A549 (cell line): ENCODE measurements at regions not wholly inside any gene's neighbourhood (a gene's known extent, or its start where the extent isn't known, plus 50 kb on each side); places are given as distances from the start of the nearest gene placed in this dataset.

Experiments used
- ATAC-seq, 2 experiments: fragments of 200-7000 bp in 1 of 2; fragments of >200 bp in 1 of 2; cut with Nextera tagmentation in 1 of 2; cut with Tn5 transposase in 1 of 2; 3 replicates each; pipeline versions ENCODE4 v1.8.0 to v1.9.1; 2018 to 2020; ENCODE audit warnings: mild to moderate bottlenecking in 1 of 2, moderate library complexity in 1 of 2
- CTCF ChIA-PET: fragments of 300-600 bp; sonication (Branson Sonifier 250); formaldehyde crosslinking; extraction: SDS; loops from one replicate; lab custom pipeline; 2021; ENCODE audit warnings: antibody characterized with exemption, inconsistent platforms; lab: Yijun Ruan, JAX
- POLR2A ChIA-PET: fragments of 350-600 bp; formaldehyde crosslinking; extraction: SDS; loops from one replicate; lab custom pipeline; 2021; ENCODE audit warnings: antibody characterized with exemption, inconsistent platforms; lab: Yijun Ruan, JAX
- DNase-seq, 2 experiments: peaks; one replicate each; pipeline versions ENCODE4 v3.0.0 to v3.0.0-alpha.2; 2011 to 2016; ENCODE audit warnings: low read depth in 1 of 2, low spot score in 1 of 2
- FAIRE-seq: peaks from 2 replicates; lab custom pipeline; 2011; peaks lifted over from hg19 to GRCh38; lab: Jason Lieb, UNC
- H3K27ac ChIP-seq, 2 experiments: fragments of >200 bp; sonication (Bioruptor Twin); formaldehyde crosslinking; 3 replicates each; pipeline ENCODE4 v1.5.1; 2016 to 2017
- H3K4me1 ChIP-seq: fragments of >200 bp; sonication (Bioruptor Twin); formaldehyde crosslinking; 3 replicates; pipeline ENCODE4 v1.6.1; 2016
- H3K4me2 ChIP-seq: fragments of >200 bp; sonication (Bioruptor Twin); formaldehyde crosslinking; 3 replicates; pipeline ENCODE4 v1.6.1; 2016
- H3K4me3 ChIP-seq: fragments of >200 bp; sonication (Bioruptor Twin); formaldehyde crosslinking; 3 replicates; pipeline ENCODE4 v1.5.1; 2016
- H3K9me3 ChIP-seq: fragments of >200 bp; sonication (Bioruptor Twin); formaldehyde crosslinking; 3 replicates; pipeline ENCODE4 v1.6.1; 2016
- CEBPB ChIP-seq, 2 experiments: fragments of >200 bp in 1 of 2; sonication (Bioruptor Twin) in 1 of 2; formaldehyde crosslinking in 1 of 2; IDR thresholded peaks; 2 replicates each; pipeline ENCODE4 v1.6.1; 2012 to 2016
- CHD2 ChIP-seq: fragments of 150-350 bp; IDR thresholded peaks from 2 replicates; pipeline ENCODE4 v1.6.1; 2014; ENCODE audit warnings: low read length; ENCODE audit not compliant: partially characterized antibody
- ESRRA ChIP-seq: fragments of 150-350 bp; IDR thresholded peaks from 2 replicates; pipeline ENCODE4 v1.6.1; 2014; ENCODE audit warnings: mild to moderate bottlenecking, low read length, borderline replicate concordance
- FOSB ChIP-seq: fragments of 250-450 bp; sonication (Bioruptor Pico); IDR thresholded peaks from 2 replicates; pipeline ENCODE4 v1.5.0; 2020; ENCODE audit warnings: mild to moderate bottlenecking, moderate library complexity
- FOSL2 ChIP-seq, 2 experiments: fragments of 450-650 bp in 1 of 2; fragments of >200 bp in 1 of 2; sonication (Bioruptor Twin) in 1 of 2; formaldehyde crosslinking; IDR thresholded peaks; 2 replicates each; pipeline versions ENCODE4 v1.5.0 to v1.6.1; 2016 to 2020; ENCODE audit warnings: mild to moderate bottlenecking in 1 of 2, moderate library complexity in 1 of 2
- GATA3 ChIP-seq: IDR thresholded peaks from 2 replicates; pipeline ENCODE4 v1.6.1; 2012; ENCODE audit warnings: borderline replicate concordance
- HEYL ChIP-seq: fragments of 250-450 bp; sonication (Bioruptor Pico); IDR thresholded peaks from 2 replicates; pipeline ENCODE4 v1.8.0; 2021; ENCODE audit warnings: mild to moderate bottlenecking, moderate library complexity
- HOXB13 ChIP-seq: fragments of 250-450 bp; sonication (Bioruptor Pico); IDR thresholded peaks from 2 replicates; pipeline ENCODE4 v1.5.0; 2020; ENCODE audit warnings: low read depth, mild to moderate bottlenecking, moderate library complexity
- JUN ChIP-seq, 2 experiments: fragments of >200 bp; sonication (Bioruptor Twin); formaldehyde crosslinking; IDR thresholded peaks; 2 replicates in 1 of 2; 3 replicates in 1 of 2; pipeline ENCODE4 v1.6.1; 2016 to 2017
- KDM1A ChIP-seq: fragments of 200-600 bp; sonication (generic); IDR thresholded peaks from 2 replicates; pipeline ENCODE4 v1.6.1; 2016; ENCODE audit warnings: low read depth, mild to moderate bottlenecking
- MAZ ChIP-seq: fragments of 150-350 bp; IDR thresholded peaks from 2 replicates; pipeline ENCODE4 v1.6.1; 2014; ENCODE audit warnings: antibody characterized with exemption, low read depth, low read length, borderline replicate concordance
- MYC ChIP-seq: IDR thresholded peaks from 2 replicates; pipeline ENCODE4 v1.6.1; 2012; ENCODE audit warnings: mild to moderate bottlenecking, inconsistent platforms, low read length, improper control_type of control experiment, borderline replicate concordance
- NPAS2 ChIP-seq: fragments of 250-450 bp; sonication (Bioruptor Pico); IDR thresholded peaks from 2 replicates; pipeline ENCODE4 v1.8.0; 2022; ENCODE audit warnings: mild to moderate bottlenecking, moderate library complexity, borderline replicate concordance
- PHF8 ChIP-seq: fragments of 200-600 bp; sonication (generic); IDR thresholded peaks from 2 replicates; pipeline ENCODE4 v1.6.1; 2016; ENCODE audit warnings: low read depth, mild to moderate bottlenecking, antibody characterized with exemption, moderate library complexity, borderline replicate concordance
- POLR2A ChIP-seq: IDR thresholded peaks from 2 replicates; pipeline ENCODE4 v1.6.1; 2012; ENCODE audit warnings: mild to moderate bottlenecking, low read length
- RAD21 ChIP-seq, 2 experiments: fragments of >200 bp in 1 of 2; sonication (Bioruptor Twin) in 1 of 2; formaldehyde crosslinking in 1 of 2; IDR thresholded peaks in 1 of 2; conservative IDR thresholded peaks in 1 of 2; 2 replicates in 1 of 2; 3 replicates in 1 of 2; pipeline ENCODE4 v1.6.1; 2012 to 2018; ENCODE audit warnings: inconsistent platforms in 1 of 2
- RARB ChIP-seq: fragments of 250-450 bp; sonication (Bioruptor Pico); IDR thresholded peaks from 2 replicates; pipeline ENCODE4 v1.8.0; 2021; ENCODE audit warnings: mild to moderate bottlenecking, moderate library complexity
- TP53 ChIP-seq: fragments of 250-450 bp; sonication (Bioruptor Pico); IDR thresholded peaks from 2 replicates; pipeline ENCODE4 v1.5.0; 2021; ENCODE audit warnings: mild to moderate bottlenecking, moderate library complexity
- ZC3H11A ChIP-seq: fragments of 450-650 bp; IDR thresholded peaks from 2 replicates; pipeline ENCODE4 v1.6.1; 2014; ENCODE audit warnings: antibody characterized with exemption, mild to moderate bottlenecking
- ZNF302 ChIP-seq: fragments of 250-450 bp; sonication (Bioruptor Pico); IDR thresholded peaks from 2 replicates; pipeline ENCODE4 v1.9.0; 2021; ENCODE audit warnings: inconsistent platforms, mild to moderate bottlenecking, moderate library complexity
- WGBS: methylation state at CpG from one replicate; pipeline ENCODE4 v1.1.6; 2017; ENCODE audit errors: missing lambda C conversion rate; 5-methylcytosine and 5-hydroxymethylcytosine counted together
- TF ChIP-seq, protein P1 (sequence below): IDR thresholded peaks from 2 replicates; pipeline ENCODE4 v1.6.1; 2012
- TF ChIP-seq, protein P2 (sequence below): fragments of 450-650 bp; IDR thresholded peaks from 2 replicates; pipeline ENCODE4 v1.6.1; 2014; ENCODE audit warnings: antibody characterized with exemption
- TF ChIP-seq, protein P3 (sequence below): fragments of >200 bp; sonication (Bioruptor Twin); formaldehyde crosslinking; IDR thresholded peaks from 2 replicates; pipeline ENCODE4 v1.6.1; 2016
- TF ChIP-seq, protein P4 (sequence below): fragments of 200-600 bp; sonication (generic); IDR thresholded peaks from 2 replicates; pipeline ENCODE4 v1.6.1; 2016; ENCODE audit warnings: antibody characterized with exemption, mild to moderate bottlenecking, moderate library complexity

DNA sequence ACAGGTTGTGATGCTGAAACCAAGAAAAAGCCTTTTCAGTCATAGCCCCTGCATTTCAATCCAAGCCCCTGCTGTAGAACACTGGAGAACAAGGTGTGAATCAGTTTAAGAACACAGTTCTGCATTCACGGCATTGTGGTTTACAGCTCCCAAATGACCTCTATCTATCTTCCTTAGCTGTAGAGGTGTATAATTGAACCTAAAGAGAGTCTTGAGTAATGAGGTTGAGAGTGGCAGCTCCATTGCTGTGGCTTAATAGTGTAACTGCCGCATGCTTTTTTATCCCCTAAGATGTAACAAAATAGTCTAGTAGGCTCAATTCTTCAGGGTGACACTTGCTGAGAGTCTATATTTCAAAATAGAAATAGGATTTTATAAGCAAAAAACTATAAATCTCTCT lies 121.3 kb upstream of the EPHA4 start:
- TF ChIP-seq MAZ (no peak), ESRRA (no peak), CEBPB (IDR thresholded peaks at IDR 0.05) (no peak), ZC3H11A (no peak), HOXB13 (no peak), FOSL2 (IDR thresholded peaks at IDR 0.05) (no peak), FOSL2 (CRISPR knock-in tag; IDR thresholded peaks at IDR 0.05) (no peak)
- TF ChIP-seq, protein P1, sequence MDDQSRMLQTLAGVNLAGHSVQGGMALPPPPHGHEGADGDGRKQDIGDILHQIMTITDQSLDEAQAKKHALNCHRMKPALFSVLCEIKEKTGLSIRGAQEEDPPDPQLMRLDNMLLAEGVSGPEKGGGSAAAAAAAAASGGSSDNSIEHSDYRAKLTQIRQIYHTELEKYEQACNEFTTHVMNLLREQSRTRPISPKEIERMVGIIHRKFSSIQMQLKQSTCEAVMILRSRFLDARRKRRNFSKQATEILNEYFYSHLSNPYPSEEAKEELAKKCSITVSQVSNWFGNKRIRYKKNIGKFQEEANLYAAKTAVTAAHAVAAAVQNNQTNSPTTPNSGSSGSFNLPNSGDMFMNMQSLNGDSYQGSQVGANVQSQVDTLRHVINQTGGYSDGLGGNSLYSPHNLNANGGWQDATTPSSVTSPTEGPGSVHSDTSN = no peak
- TF ChIP-seq, protein P2, sequence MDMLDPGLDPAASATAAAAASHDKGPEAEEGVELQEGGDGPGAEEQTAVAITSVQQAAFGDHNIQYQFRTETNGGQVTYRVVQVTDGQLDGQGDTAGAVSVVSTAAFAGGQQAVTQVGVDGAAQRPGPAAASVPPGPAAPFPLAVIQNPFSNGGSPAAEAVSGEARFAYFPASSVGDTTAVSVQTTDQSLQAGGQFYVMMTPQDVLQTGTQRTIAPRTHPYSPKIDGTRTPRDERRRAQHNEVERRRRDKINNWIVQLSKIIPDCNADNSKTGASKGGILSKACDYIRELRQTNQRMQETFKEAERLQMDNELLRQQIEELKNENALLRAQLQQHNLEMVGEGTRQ = no peak
- TF ChIP-seq, all 56 proteins: peak for 0
- ChIA-PET CTCF (no interaction called here), POLR2A (no interaction called here)
- ATAC-seq = no peak
- Histone ChIP-seq H3K4me3 (no peak overlapping the region), H3K4me2 (no peak overlapping the region), H3K27ac (no peak overlapping the region), H3K9me3 (no peaks in the 10 kb centered on the region), H3K4me1 (no peaks in the 10 kb centered on the region)
- no peak for DNase-seq
- 77% methylated on average over 2 of the region's 2 CpGs for WGBS
- FAIRE-seq = no peak

DNA sequence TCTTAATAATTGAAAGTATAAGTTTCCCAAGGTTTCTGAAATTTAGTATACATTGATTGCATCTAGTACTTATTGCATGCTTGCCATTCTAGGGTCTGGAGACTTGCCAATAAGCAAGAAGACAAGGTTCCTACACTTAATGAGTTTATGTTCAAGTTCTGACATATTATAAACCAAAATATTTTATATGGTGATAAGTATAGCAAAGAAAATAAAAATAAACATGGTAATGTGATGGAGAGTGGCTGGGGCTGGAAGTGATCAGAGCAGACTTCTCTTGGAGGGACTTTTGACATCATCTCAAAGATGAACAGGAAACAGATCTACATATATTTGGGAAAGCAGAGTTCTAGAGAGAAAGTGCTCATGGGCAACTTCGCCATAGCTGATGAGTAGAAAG lies 119.5 kb upstream of the EPHA4 start:
- FAIRE-seq = no peak
- Histone ChIP-seq H3K27ac (no peak overlapping the region), H3K4me2 (no peak overlapping the region), H3K9me3 (no peaks in the 10 kb centered on the region), H3K4me1 (no peaks in the 10 kb centered on the region), H3K4me3 (no peak overlapping the region)
- no peak for DNase-seq
- ATAC-seq = no peak
- ChIA-PET POLR2A (no interaction called here), CTCF (no interaction called here)
- 37% methylated on average over 1 of the region's 1 CpG for WGBS
- TF ChIP-seq ESRRA (no peak), NPAS2 (no peak), GATA3 (no peak), POLR2A (no peak), KDM1A (no peak), HEYL (CRISPR knock-in tag) (no peak), RARB (CRISPR knock-in tag) (no peak)

DNA sequence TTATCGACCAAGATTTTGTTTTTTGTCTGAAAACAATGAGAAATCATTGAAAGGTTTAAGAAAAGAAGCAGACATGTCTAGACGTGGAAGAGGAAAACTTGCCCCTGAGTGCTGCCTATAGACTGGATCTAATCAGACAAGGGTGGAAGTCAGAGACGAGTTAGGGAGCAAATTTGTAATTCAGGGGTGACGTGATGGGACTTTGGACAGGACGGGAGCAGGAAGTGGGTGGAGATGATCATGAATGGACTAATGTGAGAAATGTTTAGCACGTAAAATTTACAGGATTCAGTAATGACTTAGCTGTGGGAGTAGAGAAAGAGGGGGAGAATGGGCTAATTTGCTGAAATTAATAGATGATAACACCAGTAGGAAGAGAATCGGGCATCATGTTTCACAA lies 117.0 kb upstream of the EPHA4 start:
- DNase-seq (no peak), FAIRE-seq (no peak), ATAC-seq (no peak)
- H3K4me3 ChIP-seq = no peak overlapping the region
- H3K9me3 ChIP-seq = no peaks in the 10 kb centered on the region
- H3K4me2 ChIP-seq = no peak overlapping the region
- POLR2A ChIA-PET = no interaction called here
- CTCF ChIA-PET = no interaction called here
- TF ChIP-seq, protein P3, sequence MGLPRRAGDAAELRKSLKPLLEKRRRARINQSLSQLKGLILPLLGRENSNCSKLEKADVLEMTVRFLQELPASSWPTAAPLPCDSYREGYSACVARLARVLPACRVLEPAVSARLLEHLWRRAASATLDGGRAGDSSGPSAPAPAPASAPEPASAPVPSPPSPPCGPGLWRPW = no peak
- no peak for TF ChIP-seq MYC
- no peak for TF ChIP-seq TP53 (CRISPR knock-in tag)
- TF ChIP-seq POLR2A = no peak
- TF ChIP-seq, protein P1 = no peak
- TF ChIP-seq HOXB13 = no peak
- no peak for TF ChIP-seq ZNF302 (CRISPR knock-in tag)
- no peak for TF ChIP-seq RARB (CRISPR knock-in tag)
- no peak for TF ChIP-seq PHF8
- TF ChIP-seq ZC3H11A = no peak
- TF ChIP-seq FOSB (CRISPR knock-in tag) = no peak
- no peak for TF ChIP-seq JUN (IDR thresholded peaks at IDR 0.05)
- TF ChIP-seq RAD21 (conservative IDR thresholded peaks at IDR 0.05 in 1 of 2, IDR thresholded peaks at IDR 0.05 in 1 of 2) = no peak
- TF ChIP-seq, protein P4, sequence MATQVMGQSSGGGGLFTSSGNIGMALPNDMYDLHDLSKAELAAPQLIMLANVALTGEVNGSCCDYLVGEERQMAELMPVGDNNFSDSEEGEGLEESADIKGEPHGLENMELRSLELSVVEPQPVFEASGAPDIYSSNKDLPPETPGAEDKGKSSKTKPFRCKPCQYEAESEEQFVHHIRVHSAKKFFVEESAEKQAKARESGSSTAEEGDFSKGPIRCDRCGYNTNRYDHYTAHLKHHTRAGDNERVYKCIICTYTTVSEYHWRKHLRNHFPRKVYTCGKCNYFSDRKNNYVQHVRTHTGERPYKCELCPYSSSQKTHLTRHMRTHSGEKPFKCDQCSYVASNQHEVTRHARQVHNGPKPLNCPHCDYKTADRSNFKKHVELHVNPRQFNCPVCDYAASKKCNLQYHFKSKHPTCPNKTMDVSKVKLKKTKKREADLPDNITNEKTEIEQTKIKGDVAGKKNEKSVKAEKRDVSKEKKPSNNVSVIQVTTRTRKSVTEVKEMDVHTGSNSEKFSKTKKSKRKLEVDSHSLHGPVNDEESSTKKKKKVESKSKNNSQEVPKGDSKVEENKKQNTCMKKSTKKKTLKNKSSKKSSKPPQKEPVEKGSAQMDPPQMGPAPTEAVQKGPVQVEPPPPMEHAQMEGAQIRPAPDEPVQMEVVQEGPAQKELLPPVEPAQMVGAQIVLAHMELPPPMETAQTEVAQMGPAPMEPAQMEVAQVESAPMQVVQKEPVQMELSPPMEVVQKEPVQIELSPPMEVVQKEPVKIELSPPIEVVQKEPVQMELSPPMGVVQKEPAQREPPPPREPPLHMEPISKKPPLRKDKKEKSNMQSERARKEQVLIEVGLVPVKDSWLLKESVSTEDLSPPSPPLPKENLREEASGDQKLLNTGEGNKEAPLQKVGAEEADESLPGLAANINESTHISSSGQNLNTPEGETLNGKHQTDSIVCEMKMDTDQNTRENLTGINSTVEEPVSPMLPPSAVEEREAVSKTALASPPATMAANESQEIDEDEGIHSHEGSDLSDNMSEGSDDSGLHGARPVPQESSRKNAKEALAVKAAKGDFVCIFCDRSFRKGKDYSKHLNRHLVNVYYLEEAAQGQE = no peak
- no peak for TF ChIP-seq CHD2
- no peak for TF ChIP-seq HEYL (CRISPR knock-in tag)
- no peak overlapping the region for H3K27ac ChIP-seq
- 28% methylated on average over 7 of the region's 7 CpGs for WGBS
- no peaks in the 10 kb centered on the region for H3K4me1 ChIP-seq
